PFSK-1 (cell line): ENCODE measurements at regions not wholly inside any gene's neighbourhood (a gene's known extent, or its start where the extent isn't known, plus 50 kb on each side); places are given as distances from the start of the nearest gene placed in this dataset.

Source experiments
- POLR2AphosphoS5 ChIP-seq: IDR thresholded peaks from 2 replicates; pipeline ENCODE4 v1.6.1; 2012; ENCODE audit warnings: low read depth, mild to moderate bottlenecking, control low read depth, low read length, moderate library complexity
- REST ChIP-seq, 2 experiments: IDR thresholded peaks; 2 replicates each; pipeline versions ENCODE4 v1.6.1 to v1.8.0; 2011 to 2012; ENCODE audit warnings: low read depth in 2 of 2, low read length in 2 of 2, control low read depth in 1 of 2, inconsistent platforms in 1 of 2, mild to moderate bottlenecking in 1 of 2, moderate library complexity in 1 of 2; ENCODE audit not compliant: insufficient read depth in 1 of 2

- no peak for TF ChIP-seq POLR2AphosphoS5
- no peak for TF ChIP-seq REST (IDR thresholded peaks at IDR 0.05; ENCODE audit: insufficient read depth in 1 of 2, low read depth in 2 of 2, low read length in 2 of 2)
Observed at GRCh38 chr3:152205097-152205593, 63.6 kb upstream of the MBNL1 start.
